ENCODE measurements at regions not wholly inside any gene's neighbourhood (a gene's known extent, or its start where the extent isn't known, plus 50 kb on each side); places are given as distances from the start of the nearest gene placed in this dataset.

DNA sequence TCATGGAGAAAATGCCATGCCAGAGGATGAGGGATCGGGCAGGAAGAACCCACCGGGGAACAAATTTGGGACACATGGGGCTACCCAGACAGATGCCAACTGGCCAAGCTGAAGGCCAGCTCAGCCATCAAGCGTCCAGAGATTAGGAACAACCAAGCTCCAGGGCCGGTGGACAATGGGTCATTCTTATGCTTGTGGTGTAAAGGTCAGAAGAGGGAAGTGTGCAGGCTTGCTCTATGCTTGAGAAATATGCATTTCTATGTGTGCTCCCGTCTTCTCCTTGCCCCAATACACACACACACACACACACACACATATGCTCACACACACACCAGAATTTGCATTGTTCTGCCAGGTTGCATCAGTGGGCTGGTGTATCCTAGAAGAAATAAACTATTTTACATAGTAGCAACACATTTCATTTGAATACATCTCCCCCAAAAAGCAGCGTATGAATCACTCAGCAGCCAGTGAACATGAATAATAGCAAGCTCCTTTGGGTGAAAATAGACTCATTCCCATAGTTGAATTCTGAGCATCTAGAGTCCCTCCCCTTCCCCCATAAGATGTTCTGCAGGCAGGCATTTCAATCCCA is 201.9 kb upstream of the PPARGC1A start:
- no peak for DNase-seq

DNA sequence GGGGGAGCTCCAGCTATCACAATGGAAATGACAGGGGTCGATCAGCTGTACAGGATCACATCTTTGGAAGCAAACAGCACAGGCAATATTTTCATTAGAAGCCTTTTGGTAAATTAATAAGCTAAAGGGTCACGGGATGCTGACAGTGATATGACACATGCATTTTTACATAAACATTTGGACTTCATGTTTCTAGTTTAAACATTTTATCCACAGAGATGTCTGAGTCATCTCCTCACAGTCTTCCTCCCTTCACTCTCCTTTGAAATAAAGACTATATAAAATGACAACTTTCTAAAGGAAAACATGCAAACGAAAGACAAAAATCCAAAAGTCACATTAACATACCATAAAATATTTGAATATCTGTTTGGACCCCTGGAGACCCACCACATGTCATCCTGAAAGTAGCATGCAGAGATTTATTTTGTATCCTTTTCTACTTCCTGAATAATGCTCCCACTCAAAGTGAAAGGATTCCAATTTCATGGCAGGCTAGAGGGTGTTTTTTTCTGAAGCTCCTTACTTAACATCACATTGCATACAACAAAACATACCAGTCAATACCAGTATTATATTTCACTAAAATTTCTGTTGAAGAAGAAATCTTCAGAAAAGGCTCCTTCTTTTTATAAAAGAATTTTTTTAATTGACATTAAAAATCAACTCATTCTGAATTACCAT is 200.1 kb upstream of the PPARGC1A start:
- no peak for DNase-seq

DNA sequence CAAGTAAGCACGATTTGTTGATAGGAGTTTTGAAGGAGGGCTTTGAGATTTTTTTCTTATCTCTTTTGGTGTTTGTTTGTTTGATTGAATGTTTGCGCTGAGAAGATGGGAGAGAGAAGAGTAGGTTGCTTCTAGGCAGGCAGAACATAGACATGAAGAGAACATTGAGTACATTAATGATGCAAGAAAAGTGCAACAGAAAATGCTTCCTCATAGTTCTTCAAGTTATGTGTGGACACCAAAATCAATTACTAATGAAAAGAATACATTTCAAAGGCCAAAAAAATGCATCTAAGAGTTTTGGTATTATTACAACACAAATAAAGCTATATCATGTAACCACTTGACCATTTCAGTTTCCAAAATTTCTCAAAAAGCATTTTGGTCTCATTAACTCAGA is 191.0 kb upstream of the PPARGC1A start:
- DNase-seq = no peak

DNA sequence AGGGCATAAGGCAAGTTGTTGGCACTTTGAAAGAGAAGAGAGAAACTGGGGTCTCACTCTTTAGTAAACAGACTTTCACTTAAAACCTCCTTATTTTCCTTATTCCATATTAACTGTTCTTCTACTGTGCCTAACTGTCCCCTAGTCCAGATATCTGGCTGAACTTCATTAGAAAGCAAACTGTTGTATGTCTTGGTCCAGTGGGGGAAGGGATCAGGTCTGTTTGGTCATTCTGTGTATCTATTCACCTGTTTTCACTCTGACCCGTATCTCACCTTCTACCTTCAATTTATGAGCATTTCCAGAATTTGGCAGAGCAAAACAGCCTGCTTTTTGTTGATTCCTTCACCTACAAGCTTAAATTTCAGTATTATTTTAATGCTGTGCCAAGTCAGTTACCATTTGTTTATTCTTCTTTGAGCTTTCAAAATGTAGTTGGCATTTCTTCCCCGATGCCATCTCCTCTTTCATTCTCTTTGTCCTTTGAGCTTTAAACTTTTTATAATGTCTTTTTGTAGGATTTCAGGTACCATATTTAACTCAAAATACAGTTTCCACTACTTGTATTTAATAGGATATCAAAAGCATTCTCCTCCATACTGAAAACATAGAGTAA is 188.6 kb upstream of the PPARGC1A start:
- DNase-seq = no peak

DNA sequence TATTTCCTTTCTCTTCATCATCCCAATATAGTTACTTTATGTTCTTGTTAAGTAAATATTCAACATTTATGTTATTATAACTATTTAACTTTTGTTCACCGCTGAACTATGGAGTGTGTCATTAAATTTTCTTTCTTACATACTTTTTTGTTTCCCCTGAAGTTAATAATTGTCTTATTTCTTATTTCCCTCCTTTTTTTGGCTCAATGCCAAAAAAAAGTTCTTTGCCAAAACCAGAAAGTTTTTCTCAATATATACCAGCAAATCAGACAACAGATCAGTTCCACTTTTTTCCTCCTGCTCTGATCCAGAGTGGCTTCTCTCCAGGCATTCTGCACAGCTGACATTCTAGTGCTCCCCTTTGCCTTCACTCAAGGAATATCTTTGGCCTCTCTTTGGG is 187.0 kb upstream of the PPARGC1A start:
- DNase-seq = no peak

DNA sequence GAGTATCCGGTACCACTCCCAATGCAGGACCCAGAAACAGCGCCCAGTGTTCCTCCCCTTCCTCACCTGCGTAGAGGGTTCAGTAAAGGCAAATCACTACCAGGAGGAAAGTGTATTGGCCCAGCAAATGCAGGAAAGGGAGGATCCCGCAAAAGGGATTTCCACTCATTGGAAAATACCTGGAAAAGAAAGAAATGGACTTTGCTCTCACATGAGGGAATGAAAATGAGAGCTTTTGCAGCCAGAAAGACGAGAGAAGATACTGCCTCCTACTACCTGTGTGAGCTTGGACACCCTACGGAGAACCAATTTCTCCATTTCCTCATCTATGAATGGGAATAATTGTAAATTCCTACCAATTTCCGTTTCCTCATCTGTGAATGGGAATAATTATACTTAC is 184.1 kb upstream of the PPARGC1A start:
- DNase-seq = no peak

DNA sequence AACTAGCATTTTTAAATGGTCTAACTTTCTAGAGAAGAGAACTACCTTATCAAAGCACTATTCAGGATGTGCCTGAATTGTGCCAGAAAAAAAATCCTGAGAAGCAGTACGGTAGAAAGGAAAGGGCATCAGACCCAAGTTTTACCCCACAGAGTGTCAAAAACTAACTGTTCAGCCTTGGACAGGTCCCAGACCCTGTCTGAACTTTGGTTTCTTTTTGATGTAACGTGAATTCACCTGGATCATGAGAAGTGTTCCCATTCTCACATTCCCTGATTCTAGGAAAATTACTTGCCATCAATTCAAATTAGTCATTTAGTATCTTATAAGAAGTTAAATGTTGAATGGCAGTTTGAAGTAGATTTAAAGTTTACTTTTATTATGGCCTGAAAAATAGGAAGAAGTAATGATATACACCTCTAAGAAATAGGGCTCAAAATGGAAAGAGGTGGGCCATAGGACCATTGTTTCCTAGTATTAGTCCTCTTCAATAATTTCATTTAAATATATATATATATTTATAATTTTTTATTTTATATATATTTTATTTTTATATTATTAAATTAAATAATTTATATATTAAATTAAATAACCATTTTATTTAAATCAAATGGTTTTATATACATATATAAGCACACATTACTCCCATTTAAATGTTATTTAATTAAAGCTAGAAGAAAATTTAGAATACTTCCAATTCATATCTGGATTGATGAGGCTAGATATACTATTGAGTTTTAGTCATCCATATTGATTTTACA is 181.9 kb upstream of the PPARGC1A start:
- no peak for DNase-seq

DNA sequence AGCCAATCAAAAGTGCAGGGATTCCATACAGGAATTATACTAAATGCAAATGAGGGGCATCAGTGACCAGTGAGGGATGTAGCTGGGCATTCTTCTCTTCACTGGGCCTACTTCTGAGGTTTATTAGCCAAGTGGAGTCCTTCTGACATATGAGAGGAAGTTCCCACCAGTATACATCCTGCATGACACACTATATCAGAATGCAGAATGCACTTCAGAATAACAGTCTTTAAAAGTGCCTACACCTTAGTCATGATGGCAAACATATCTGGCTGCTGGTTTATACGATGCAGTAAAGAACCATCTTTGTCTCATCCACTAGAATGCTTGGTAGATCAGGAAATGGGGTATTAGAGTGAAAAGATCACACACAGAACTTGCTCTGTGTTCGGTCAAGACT is 180.3 kb upstream of the PPARGC1A start:
- DNase-seq = no peak

DNA sequence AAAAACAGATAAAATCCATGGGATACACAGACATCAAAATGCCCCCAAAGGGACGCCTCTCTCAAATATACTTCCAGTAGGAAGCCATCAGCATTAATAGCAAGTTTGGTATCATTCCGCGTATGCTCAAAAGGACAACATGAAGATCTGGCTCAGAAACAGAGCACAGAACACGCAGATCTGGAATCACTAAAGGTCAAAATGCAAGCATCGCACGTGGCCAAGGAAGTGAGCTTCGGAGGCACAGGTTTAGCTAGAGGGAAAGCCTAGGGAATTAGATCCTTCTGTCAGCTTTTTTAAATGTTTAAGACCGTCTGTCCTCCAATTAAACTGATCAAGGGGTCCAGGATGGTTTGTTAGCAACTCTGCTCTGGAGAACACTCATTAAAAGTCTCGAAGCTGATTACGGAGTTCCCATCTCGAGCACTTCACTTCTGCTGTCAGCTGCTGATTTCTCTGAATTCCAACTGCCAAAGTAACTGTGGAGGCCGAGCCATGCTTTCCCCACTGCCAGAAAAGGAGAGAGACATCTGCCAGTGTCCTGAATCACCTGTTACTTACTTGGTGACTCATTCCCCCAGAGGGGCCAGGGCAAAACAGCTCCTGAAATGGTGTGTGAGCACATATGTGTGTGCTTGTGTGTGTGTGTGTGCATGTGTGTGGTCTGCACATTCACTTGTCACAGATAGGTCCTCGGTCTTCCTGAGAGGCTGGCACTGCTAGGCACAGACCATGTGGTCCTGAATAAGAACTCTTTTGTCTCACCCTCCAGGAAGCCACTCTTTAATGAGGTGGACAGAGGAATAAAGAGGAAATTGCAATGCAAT is 177.7 kb upstream of the PPARGC1A start:
- no peak for DNase-seq

DNA sequence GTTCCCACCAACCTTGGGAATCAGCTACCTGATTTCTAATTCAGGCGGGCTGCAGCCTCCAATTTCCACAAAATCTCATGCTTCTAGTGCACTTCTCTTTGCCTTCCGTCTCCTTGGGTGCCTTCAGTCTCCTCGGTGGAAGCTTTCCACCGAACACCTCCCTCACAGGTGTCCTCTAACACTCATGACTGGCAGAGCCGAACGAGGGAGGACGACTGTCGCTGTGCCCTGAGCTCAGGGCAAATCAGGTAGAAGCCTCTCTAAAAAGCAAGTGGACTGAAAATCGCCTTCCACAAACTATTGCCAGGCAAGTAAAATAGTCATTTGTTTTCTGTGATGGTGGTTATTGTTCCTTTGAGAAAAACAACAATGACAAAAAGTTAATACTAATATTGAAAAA is 176.1 kb upstream of the PPARGC1A start:
- DNase-seq = no peak

DNA sequence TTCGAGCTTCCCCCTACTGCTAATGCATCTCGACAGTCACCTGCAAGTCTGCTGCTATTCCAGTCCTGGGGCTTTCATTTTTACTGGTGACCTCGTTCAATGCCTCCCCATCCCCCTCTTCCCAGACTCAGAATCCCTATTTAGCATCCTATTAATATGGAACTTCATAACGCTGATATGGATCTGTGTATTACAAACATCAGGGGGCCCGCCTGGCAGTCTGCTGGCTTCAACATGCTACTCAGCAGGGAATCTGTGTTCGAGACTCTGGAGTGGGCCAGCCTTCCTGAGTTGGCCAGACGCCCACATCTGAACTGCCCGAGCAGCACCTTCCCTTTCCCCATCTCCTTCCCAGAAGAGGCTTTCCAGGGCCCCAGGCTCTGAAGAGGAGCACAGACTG is 173.9 kb upstream of the PPARGC1A start:
- no peak for DNase-seq

DNA sequence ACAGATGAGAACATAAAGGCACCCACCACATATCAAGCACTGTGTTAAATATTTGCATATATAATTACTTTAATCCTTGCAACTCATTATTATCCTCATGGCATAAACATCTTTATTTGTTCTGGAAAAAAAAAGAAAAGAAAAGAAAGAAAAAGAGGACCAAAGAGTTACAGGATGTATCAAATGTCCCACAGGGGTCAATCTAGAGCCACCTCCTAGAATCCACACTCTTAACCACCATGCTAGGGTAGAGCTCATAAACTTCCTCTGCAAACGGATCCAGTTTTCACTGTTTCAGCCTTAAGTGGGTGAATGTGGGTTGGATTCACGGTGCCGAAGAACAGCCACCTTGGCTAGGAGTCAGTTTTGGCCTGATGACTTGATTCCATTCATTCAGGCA is 171.1 kb upstream of the PPARGC1A start:
- no peak for DNase-seq

DNA sequence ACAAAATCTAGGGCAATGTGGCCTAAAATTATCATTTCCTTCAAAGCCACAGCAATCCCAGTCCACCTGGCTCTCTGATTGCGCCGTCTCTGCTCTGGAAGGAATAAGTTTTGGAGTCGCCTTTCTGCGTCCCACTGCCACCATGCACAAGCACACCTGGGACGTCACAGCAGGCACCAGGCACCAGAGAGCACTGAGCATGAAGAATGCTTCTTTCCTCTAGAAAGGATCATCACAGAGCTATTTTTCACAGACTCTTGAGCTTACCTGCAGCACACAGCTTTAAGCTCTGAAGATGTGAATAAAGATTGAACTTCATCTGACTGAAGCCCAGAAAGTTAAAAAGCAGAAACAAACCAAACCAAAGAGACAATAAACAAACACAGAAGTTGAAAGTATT is 170.0 kb upstream of the PPARGC1A start:
- no peak for DNase-seq

DNA sequence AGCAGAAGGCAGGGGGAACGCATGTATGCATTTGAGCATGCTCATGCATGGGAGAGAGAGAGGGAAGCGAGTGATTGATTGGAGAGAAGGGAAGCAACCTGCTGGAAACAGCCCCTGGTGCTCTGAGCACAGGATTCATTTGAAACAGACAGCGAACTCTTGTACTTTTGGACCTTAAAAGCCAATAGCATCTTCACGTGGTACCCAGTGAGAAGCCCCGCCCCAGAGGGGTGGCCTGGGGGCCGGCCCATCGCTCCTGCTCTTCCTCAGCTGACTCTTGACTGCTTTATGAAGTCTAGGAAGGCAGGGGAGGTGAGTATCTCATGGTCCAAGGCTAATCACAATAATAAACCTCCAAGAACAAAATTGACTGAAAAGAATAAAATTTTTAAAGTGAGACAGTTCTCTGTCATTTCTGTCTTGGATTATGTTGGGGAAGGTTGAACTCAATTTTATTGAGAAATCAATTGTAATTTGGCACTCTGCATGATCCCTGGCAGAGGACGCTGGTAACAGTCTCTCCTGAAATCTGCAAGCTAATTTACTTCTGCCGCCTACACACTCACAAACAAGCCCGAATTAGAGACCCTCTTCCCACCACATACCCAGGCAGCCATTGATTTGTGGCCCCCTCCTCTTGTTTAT is 168.2 kb upstream of the PPARGC1A start:
- DNase-seq = no peak

DNA sequence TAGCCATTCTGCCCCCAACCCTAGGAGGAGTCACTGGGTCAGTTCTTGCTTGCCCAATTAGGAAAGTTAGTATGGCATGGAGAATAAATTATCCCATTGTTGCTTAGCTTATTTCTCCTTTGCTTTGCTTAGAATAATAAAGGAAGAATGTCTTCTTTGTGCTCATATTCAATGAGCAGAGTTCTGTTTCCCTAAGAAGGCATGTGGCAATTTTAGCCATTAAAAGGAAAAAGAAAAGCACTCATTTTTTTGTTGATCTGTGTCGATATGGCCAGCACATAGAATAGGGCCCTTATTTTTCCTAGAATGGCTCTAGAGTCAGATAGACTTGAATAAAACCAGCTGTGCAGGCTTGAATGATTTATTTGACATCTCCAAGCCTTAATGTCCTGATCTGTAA is 166.4 kb upstream of the PPARGC1A start:
- DNase-seq = no peak

DNA sequence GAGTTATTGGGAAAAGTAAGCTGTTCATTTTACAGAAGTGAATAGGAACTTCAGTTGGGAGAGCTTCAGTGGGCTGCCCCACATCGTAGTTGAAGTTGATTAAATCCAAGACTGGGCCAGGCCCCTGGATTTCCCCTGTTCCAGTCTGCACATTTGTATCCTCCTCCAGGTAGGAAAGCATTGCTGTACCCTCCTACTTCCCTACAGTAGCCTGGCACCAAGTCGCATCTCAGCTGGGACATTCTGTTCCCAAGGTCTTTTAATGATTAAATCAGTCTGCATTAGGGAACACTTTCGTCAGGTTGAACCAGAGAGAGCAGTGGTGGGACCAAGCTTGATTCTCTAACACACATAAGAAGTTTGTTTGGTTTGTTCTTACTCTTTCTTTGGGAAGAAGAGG is 165.8 kb upstream of the PPARGC1A start:
- DNase-seq = no peak

DNA sequence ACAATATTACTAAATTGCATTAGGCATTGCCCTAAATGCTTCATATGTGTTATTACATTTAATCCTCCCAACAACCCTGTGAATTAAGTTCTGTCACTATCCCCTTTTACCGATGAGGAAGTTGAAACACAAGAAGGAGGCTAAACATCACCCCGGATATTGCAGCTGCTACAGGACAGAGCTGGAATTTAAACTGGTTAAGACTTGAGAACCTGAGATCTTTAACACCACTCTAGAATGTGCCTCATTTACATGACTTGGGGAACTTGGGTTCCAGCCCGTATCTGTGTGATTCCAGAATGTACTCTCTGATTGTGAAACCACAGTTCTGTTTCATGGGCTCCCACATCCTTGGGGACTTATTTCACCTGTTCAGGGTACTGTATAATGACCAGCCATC is 165.1 kb upstream of the PPARGC1A start:
- no peak for DNase-seq

DNA sequence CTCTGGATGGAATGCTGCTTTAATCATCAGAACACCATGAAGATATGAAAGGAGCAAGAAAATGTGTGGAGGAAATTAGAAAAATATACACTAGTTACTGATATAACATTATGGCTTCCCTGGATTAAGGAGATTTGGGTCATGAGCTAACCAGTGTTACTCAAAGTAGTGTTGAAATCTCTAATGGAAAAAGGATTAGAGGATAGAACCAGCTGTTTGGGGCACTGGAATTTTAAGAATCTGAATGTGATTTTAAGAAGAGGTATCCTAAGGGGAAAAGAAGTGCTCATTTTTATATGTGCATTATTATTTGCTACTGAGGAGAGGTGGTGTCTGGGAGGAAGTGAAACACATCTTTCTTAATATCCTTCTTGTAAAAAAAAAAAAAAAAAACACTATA is 164.1 kb upstream of the PPARGC1A start:
- DNase-seq = no peak

DNA sequence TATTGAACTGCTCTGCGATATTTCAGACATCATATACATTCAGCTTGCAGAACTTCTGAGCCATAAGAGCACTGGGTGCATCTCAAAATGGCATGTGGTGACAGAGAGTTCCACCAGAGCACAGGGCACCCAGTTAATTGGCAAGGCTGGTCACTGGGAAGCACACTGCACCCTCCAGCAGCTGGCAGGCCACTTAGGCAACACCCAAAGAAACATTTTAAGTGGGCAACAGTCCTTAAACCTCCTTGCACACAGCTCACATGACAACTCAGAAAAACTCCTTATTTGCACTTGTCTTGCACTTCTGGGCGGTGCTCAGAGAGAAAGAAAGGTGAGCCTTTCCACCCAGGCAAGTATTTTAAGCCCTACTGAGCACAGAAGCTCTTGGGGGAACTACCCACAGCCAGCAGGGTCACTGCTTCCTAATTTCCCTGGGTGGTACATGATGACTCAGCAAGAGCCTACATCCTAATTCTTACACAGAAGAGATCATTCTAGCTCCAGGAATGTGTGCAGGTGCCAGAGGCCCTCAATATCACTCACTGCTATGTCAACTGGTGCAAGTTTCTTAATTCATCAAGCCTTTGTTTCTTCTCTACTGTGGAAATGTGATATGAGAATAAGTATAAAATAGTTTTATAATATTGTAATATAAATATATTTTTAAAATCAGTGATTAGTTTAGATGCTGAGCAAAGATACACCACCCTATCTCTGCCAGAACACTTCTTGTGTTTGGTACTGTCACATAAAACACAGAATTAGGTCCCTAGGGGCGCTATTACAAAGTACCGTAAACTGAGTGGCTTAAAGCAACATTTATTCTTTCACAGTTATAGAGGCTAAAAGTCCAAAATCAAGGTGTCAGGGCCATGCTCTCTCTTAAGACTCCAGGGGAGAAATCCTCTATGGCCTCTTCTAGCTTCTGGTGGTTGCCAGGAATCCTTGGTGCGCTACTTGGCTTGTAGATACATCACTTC is 155.1 kb upstream of the PPARGC1A start:
- DNase-seq = no peak

DNA sequence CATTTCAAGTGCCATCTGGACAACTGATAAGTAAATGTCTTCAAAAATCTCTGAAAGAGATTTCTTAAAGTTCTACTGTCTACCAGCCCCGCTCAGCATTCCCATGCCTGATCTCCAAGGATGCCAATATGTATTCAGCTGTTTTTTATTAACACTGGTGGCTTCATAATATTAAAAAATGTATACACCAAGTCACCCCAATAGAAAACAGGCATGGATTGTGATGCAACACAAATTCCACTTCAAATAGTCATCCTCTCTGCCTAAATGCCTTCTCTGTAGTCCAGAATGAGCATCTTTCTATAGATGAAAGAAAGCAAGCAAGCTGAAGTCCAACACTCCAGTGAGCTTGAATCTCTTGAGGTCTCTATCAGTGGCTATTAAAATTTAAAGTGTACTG is 152.2 kb upstream of the PPARGC1A start:
- no peak for DNase-seq

DNA sequence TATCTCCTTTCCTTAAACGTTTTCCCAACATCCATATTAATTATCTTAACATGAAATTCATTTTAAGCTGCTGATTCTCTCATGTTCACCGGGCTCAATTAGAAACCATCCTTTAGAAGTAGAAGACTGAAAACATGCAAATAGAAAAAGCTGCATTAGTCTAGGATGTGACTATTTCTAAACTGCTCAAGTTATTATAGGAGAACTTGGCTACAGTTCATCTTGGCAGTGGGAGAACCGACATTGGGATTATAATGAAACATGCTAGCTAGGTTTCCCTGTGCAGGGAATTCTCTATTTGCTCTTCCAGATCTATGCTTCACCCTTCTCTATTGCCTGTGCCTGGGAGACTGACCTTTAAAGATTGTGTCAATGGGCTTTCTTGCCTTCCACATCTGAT is 151.0 kb upstream of the PPARGC1A start:
- no peak for DNase-seq

Measured in stimulated activated CD4-positive, alpha-beta T cell treated with anti-CD3 and anti-CD28 coated beads, Interleukin-15, amount 100 ng/mL, for 24 hours (primary cell).